SK-N-SH treated with all-trans-retinoic acid at 6 μM for 48 hours (cell line): ENCODE measurements at regions not wholly inside any gene's neighbourhood (a gene's known extent, or its start where the extent isn't known, plus 50 kb on each side); places are given as distances from the start of the nearest gene placed in this dataset.

Experiments used
- RARB ChIP-seq: fragments of 250-450 bp; sonication (Bioruptor Pico); IDR thresholded peaks from 2 replicates; pipeline ENCODE4 v1.8.0; 2021; ENCODE audit warnings: mild to moderate bottlenecking, moderate library complexity
- TF ChIP-seq, protein P1 (sequence below): fragments of 250-450 bp; sonication (Bioruptor Pico); IDR thresholded peaks from 2 replicates; pipeline ENCODE4 v1.5.1; 2021; ENCODE audit warnings: mild to moderate bottlenecking, moderate library complexity

GRCh38 chr2:129255610-129256313, 723.7 kb upstream of the RAB6C start:
- no peak for TF ChIP-seq RARB (CRISPR knock-in tag)
- TF ChIP-seq, protein P1, sequence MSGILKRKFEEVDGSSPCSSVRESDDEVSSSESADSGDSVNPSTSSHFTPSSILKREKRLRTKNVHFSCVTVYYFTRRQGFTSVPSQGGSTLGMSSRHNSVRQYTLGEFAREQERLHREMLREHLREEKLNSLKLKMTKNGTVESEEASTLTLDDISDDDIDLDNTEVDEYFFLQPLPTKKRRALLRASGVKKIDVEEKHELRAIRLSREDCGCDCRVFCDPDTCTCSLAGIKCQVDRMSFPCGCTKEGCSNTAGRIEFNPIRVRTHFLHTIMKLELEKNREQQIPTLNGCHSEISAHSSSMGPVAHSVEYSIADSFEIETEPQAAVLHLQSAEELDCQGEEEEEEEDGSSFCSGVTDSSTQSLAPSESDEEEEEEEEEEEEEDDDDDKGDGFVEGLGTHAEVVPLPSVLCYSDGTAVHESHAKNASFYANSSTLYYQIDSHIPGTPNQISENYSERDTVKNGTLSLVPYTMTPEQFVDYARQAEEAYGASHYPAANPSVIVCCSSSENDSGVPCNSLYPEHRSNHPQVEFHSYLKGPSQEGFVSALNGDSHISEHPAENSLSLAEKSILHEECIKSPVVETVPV (CRISPR knock-in tag): no peak
